ENCODE measurements at regions not wholly inside any gene's neighbourhood (a gene's known extent, or its start where the extent isn't known, plus 50 kb on each side); places are given as distances from the start of the nearest gene placed in this dataset.
"Not testable (repeated sequence)": the region's sequence is repeated elsewhere in the genome, so short reads cannot be mapped to it uniquely, and the experiment has no call there.

DNA sequence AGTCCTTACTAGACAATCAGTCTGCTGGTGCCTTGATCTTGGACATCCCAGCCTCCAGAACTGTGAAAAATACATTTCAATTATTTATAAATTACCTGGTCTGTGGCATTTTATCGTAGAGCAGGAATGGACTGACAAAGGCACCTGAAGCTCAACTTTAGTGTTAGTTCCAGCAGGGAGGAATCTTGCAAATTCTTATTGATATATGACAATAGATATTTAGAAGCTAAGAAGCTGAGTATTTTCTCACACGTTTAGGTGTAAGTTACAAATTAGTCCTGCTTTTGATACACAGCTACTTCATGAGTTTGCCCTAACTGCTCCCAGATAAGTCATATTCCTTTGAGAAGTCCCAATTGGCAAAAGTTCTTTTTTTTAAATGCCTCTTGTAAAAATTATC, 138.0 kb upstream of the ZNF217 start:
- no peak for ATAC-seq (ENCODE audit: low FRiP score)
- no peaks in the 10 kb centered on the region for H3K4me1 ChIP-seq (ENCODE audit: control insufficient read depth in 1 of 2, insufficient read depth in 2 of 2, low read length in 2 of 2)

DNA sequence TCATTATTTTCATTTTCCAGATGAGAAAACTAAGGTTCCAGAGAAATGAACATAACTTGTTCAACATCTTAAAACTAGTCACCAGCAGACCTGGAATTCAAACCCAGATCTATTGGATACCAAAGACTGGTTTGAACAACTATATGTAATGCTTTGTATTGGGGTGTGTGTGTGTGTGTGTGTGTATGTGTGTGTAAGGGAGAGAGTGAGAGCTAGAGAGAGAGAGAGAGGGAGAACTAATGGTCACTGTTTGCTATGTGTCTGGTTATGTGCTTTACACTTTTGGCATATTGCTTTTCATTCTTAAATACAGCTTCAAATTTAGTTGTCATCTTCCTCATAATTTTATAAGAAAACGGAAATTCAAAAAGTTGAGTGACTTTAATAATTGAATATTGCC, 134.7 kb upstream of the ZNF217 start:
- no peak overlapping the region for H3K4me3 ChIP-seq (ENCODE audit: low read length in 2 of 2)
- WGBS, 2 donors: 63 to 80% methylated on average over 1 of the region's 1 CpG
- H3K36me3 ChIP-seq (ENCODE audit: control insufficient read depth in 1 of 2, insufficient read depth in 2 of 2, low read length in 1 of 2): no peaks in the 10 kb centered on the region
- ATAC-seq (ENCODE audit: low FRiP score) (no peak), DNase-seq (no peak)
- H3K27ac ChIP-seq (ENCODE audit: low read depth in 1 of 2, low read length in 2 of 2): no peak overlapping the region
- H3K27me3 ChIP-seq (ENCODE audit: control insufficient read depth in 1 of 2, insufficient read depth in 2 of 2, low read length in 1 of 2): no peaks in the 10 kb centered on the region
- no peaks in the 10 kb centered on the region for H3K9me3 ChIP-seq (ENCODE audit: control insufficient read depth, low read length)
- no peaks in the 10 kb centered on the region for H3K4me1 ChIP-seq (ENCODE audit: control insufficient read depth in 1 of 2, insufficient read depth in 2 of 2, low read length in 2 of 2)
- intact Hi-C loops (cut with DNase I): no loop called here

More for the DNA sequence above, 138.0 kb upstream of the ZNF217 start:
- no peak overlapping the region for H3K4me3 ChIP-seq (ENCODE audit: low read length in 2 of 2)
- no peak for DNase-seq
- no peaks in the 10 kb centered on the region for H3K36me3 ChIP-seq (ENCODE audit: control insufficient read depth in 1 of 2, insufficient read depth in 2 of 2, low read length in 1 of 2)
- 85 to 86% methylated on average over 2 of the region's 2 CpGs for WGBS, 2 donors
- H3K9me3 ChIP-seq (ENCODE audit: control insufficient read depth, low read length): no peaks in the 10 kb centered on the region
- H3K27ac ChIP-seq (ENCODE audit: low read depth in 1 of 2, low read length in 2 of 2): no peak overlapping the region
- intact Hi-C loops (cut with DNase I): no loop called here
- no peaks in the 10 kb centered on the region for H3K27me3 ChIP-seq (ENCODE audit: control insufficient read depth in 1 of 2, insufficient read depth in 2 of 2, low read length in 1 of 2)

DNA sequence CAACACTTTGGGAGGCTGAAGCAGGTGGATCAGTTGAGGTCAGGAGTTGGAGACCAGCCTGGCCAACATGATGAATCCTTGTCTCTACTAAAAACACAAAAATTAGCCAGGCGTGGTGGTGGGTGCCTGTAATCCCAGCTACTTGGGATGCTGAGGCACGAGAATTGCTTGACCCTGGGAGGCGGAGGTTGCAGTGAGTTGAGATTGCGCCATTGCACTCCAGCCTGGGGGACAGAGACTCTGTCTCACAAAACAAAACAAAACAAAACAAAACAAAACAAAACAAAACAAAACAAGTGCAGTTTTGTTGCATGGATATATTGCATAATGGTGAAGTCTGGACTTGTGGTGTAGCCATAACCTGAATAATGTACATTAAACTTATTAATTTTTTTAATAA, 133.6 kb upstream of the ZNF217 start:
- H3K4me1 ChIP-seq (ENCODE audit: control insufficient read depth in 1 of 2, insufficient read depth in 2 of 2, low read length in 2 of 2); H3K9me3 ChIP-seq (ENCODE audit: control insufficient read depth, low read length); ATAC-seq (ENCODE audit: low FRiP score); H3K27ac ChIP-seq (ENCODE audit: low read depth in 1 of 2, low read length in 2 of 2); intact Hi-C loops (cut with DNase I); DNase-seq; H3K4me3 ChIP-seq (ENCODE audit: low read length in 2 of 2); H3K27me3 ChIP-seq (ENCODE audit: control insufficient read depth in 1 of 2, insufficient read depth in 2 of 2, low read length in 1 of 2); H3K36me3 ChIP-seq (ENCODE audit: control insufficient read depth in 1 of 2, insufficient read depth in 2 of 2, low read length in 1 of 2): not testable (repeated sequence)
- 96 to 97% methylated on average over 4 of the region's 4 CpGs for WGBS, 2 donors

DNA sequence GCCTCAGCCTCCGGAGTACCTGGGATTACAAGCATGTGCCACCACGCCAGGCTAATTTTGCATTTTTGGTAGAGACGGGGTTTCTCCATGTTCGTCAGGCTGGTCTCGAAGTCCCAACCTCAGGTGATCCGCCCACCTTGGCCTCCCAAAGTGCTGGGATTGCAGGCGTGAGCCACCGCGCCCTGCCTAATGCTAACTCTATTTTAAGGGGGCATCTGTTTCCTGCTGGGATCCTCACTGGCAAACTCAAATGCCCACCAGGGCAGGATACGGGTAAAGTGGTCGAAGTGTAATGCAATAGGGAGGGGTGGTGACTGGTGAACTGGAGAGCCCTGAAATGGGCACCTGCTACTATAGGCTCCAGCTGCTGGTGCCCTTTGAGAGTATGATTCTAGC, 131.9 kb upstream of the ZNF217 start:
- no peaks in the 10 kb centered on the region for H3K4me1 ChIP-seq (ENCODE audit: control insufficient read depth in 1 of 2, insufficient read depth in 2 of 2, low read length in 2 of 2)
- H3K27ac ChIP-seq (ENCODE audit: low read depth in 1 of 2, low read length in 2 of 2): no peak overlapping the region
- H3K36me3 ChIP-seq (ENCODE audit: control insufficient read depth in 1 of 2, insufficient read depth in 2 of 2, low read length in 1 of 2): no peaks in the 10 kb centered on the region
- ATAC-seq (ENCODE audit: low FRiP score) (no peak), DNase-seq (no peak)
- intact Hi-C loops (cut with DNase I): no loop called here
- no peaks in the 10 kb centered on the region for H3K27me3 ChIP-seq (ENCODE audit: control insufficient read depth in 1 of 2, insufficient read depth in 2 of 2, low read length in 1 of 2)
- 95% methylated on average over 11 of the region's 11 CpGs for whole genome bisulfite sequencing, 2 donors
- H3K4me3 ChIP-seq (ENCODE audit: low read length in 2 of 2): no peak overlapping the region
- H3K9me3 ChIP-seq (ENCODE audit: control insufficient read depth, low read length): no peaks in the 10 kb centered on the region

DNA sequence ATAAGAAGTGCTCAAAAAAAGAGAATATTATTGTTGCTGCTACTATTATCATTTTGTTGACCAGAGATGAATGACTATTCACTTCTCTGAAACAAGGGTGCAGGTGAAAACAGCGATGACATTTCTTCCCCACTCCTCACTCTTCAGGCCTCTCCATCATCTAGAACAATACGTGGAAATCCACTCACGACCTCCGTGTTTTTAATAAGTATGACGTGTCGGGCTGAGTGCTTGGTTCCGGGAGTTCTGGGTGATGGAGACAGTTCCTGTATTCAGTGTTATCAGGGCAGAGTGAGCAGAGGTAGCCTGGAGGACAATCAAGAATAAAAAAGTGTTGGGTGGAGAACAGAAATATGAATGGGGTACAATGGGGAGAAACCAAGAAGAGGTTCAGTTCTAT, 130.0 kb upstream of the ZNF217 start:
- WGBS, 2 donors: 82 to 87% methylated on average over 7 of the region's 7 CpGs

DNA sequence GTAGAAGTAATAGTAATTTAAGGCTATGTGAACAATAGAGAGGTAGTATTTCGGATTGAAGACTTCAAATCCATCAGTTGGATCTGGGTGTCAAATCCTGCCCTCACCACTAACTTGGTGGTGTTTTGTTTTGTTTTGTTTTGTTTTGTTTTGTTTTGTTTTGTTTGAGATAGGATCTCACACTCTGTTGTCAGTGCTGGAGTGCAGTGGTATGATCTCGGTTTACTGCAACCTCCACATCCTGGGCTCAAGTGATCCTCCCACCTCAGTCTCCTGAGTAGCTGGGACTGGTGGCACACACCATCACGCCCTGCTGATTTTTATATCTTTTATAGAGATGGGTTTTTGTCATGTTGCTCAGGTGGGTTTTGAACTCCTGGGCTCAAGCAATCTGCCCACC, 129.4 kb upstream of the ZNF217 start:
- no peaks in the 10 kb centered on the region for H3K9me3 ChIP-seq (ENCODE audit: control insufficient read depth, low read length)
- intact Hi-C loops (cut with DNase I): no loop called here
- 89 to 90% methylated on average over 3 of the region's 3 CpGs for WGBS, 2 donors
- DNase-seq (no peak), ATAC-seq (ENCODE audit: low FRiP score) (no peak)
- H3K27me3 ChIP-seq (ENCODE audit: control insufficient read depth in 1 of 2, insufficient read depth in 2 of 2, low read length in 1 of 2): no peaks in the 10 kb centered on the region
- H3K4me3 ChIP-seq (ENCODE audit: low read length in 2 of 2): no peak overlapping the region
- no peaks in the 10 kb centered on the region for H3K4me1 ChIP-seq (ENCODE audit: control insufficient read depth in 1 of 2, insufficient read depth in 2 of 2, low read length in 2 of 2)
- no peaks in the 10 kb centered on the region for H3K36me3 ChIP-seq (ENCODE audit: control insufficient read depth in 1 of 2, insufficient read depth in 2 of 2, low read length in 1 of 2)
- H3K27ac ChIP-seq (ENCODE audit: low read depth in 1 of 2, low read length in 2 of 2): no peak overlapping the region

More for the DNA sequence above, 130.0 kb upstream of the ZNF217 start:
- ATAC-seq (ENCODE audit: low FRiP score) (no peak), DNase-seq (no peak)
- Histone ChIP-seq H3K27ac (ENCODE audit: low read depth in 1 of 2, low read length in 2 of 2) (no peak overlapping the region), H3K4me3 (ENCODE audit: low read length in 2 of 2) (no peak overlapping the region), H3K36me3 (ENCODE audit: control insufficient read depth in 1 of 2, insufficient read depth in 2 of 2, low read length in 1 of 2) (no peaks in the 10 kb centered on the region), H3K4me1 (ENCODE audit: control insufficient read depth in 1 of 2, insufficient read depth in 2 of 2, low read length in 2 of 2) (no peaks in the 10 kb centered on the region), H3K9me3 (ENCODE audit: control insufficient read depth, low read length) (no peaks in the 10 kb centered on the region), H3K27me3 (ENCODE audit: control insufficient read depth in 1 of 2, insufficient read depth in 2 of 2, low read length in 1 of 2) (no peaks in the 10 kb centered on the region)
- intact Hi-C loops (cut with DNase I): no loop called here

DNA sequence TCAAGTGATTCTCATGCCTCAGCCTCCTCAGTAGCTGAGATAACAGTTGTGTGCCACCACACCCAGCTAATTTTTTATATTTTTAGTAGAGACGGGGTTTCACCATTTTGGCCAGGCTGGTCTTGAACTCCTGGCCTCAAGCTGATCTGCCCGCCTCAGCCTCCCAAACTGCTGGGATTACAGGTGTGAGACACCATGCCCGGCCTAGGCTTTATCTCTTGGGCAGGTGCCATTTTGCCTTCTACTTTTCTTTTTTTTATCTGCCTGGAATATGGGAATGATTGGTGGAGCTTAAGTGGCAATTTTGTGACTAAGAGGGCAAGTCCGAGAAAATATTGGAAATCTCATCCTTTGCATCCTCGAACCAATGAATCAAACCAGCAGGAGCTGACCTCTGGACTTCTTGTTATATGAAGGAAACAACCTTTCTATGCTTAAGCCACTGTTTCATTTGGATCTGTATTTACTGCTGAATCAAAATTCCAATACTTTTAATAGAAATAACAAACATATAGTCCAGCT, 128.9 kb upstream of the ZNF217 start:
- ATAC-seq (ENCODE audit: low FRiP score) (no peak), DNase-seq (no peak)
- no peaks in the 10 kb centered on the region for H3K36me3 ChIP-seq (ENCODE audit: control insufficient read depth in 1 of 2, insufficient read depth in 2 of 2, low read length in 1 of 2)
- no peaks in the 10 kb centered on the region for H3K9me3 ChIP-seq (ENCODE audit: control insufficient read depth, low read length)
- 92 to 96% methylated on average over 5 of the region's 5 CpGs for WGBS, 2 donors
- H3K27me3 ChIP-seq (ENCODE audit: control insufficient read depth in 1 of 2, insufficient read depth in 2 of 2, low read length in 1 of 2): no peaks in the 10 kb centered on the region
- no peak overlapping the region for H3K4me3 ChIP-seq (ENCODE audit: low read length in 2 of 2)
- intact Hi-C loops (cut with DNase I): no loop called here
- no peaks in the 10 kb centered on the region for H3K4me1 ChIP-seq (ENCODE audit: control insufficient read depth in 1 of 2, insufficient read depth in 2 of 2, low read length in 2 of 2)
- no peak overlapping the region for H3K27ac ChIP-seq (ENCODE audit: low read depth in 1 of 2, low read length in 2 of 2)

DNA sequence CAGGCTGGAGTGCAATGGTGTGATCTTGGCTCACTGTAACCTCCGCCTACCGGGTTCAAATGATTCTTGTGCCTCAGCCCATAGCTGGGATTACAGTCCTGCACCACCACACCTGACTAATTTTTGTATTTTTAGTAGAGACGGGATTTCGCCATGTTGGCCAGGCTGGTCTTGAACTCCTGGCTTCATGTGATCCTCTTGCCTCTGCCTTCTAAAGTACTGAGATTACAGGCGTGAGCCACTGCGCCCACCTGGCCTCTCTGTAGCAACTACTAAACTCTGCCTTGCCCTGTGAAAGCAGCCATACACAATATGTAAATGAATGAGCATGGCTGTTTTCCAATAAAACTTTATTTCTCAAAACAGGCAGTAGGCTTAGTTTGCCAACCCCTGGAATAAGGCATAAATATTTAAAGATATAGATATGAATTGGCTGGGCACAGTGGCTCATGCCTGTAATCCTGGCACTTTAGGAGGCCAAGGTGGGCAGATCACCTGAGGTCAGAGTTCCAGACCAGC, 127.9 kb upstream of the ZNF217 start:
- 92 to 97% methylated on average over 6 of the region's 6 CpGs for WGBS, 2 donors
- ATAC-seq (ENCODE audit: low FRiP score); H3K4me1 ChIP-seq (ENCODE audit: control insufficient read depth in 1 of 2, insufficient read depth in 2 of 2, low read length in 2 of 2); H3K9me3 ChIP-seq (ENCODE audit: control insufficient read depth, low read length); intact Hi-C loops (cut with DNase I); H3K4me3 ChIP-seq (ENCODE audit: low read length in 2 of 2); H3K27me3 ChIP-seq (ENCODE audit: control insufficient read depth in 1 of 2, insufficient read depth in 2 of 2, low read length in 1 of 2); H3K36me3 ChIP-seq (ENCODE audit: control insufficient read depth in 1 of 2, insufficient read depth in 2 of 2, low read length in 1 of 2); DNase-seq; H3K27ac ChIP-seq (ENCODE audit: low read depth in 1 of 2, low read length in 2 of 2): not testable (repeated sequence)

DNA sequence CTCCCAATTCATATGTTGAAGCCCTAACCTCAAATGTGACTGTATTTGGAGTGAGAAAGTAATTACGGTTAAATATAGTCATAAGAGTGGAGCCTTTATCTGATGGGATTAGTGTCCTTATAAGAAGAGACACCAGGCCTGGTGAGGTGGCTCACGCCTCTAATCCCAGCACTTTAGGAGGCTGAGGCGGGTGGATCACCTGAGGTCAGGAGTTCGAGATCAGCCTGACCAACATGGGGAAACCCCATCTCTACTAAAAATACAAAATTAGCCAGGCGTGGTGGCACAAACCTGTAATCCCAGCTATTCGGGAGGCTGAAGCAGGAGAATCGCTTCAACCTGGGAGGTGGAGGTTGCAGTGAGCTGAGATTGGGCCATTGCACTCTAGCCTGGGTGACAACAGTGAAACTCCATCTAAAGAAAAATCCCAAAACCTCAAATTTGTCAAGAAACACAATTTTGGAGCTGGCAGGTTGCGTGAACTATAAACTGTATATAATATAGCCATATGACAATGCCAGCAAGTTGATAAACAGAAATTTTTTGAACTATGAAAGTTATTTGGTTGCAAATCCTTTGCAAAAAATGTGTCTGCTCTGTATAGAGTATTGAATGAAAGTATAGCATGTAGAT, 125.6 kb upstream of the ZNF217 start:
- H3K27ac ChIP-seq (ENCODE audit: low read depth in 1 of 2, low read length in 2 of 2); H3K36me3 ChIP-seq (ENCODE audit: control insufficient read depth in 1 of 2, insufficient read depth in 2 of 2, low read length in 1 of 2); H3K4me1 ChIP-seq (ENCODE audit: control insufficient read depth in 1 of 2, insufficient read depth in 2 of 2, low read length in 2 of 2); H3K9me3 ChIP-seq (ENCODE audit: control insufficient read depth, low read length); intact Hi-C loops (cut with DNase I); H3K27me3 ChIP-seq (ENCODE audit: control insufficient read depth in 1 of 2, insufficient read depth in 2 of 2, low read length in 1 of 2); H3K4me3 ChIP-seq (ENCODE audit: low read length in 2 of 2); DNase-seq; ATAC-seq (ENCODE audit: low FRiP score): not testable (repeated sequence)
- 88 to 95% methylated on average over 8 of the region's 8 CpGs for WGBS, 2 donors

Measured in aorta (tissue), 5 donors.